ENCODE measurements at regions not wholly inside any gene's neighbourhood (a gene's known extent, or its start where the extent isn't known, plus 50 kb on each side); places are given as distances from the start of the nearest gene placed in this dataset.

DNA sequence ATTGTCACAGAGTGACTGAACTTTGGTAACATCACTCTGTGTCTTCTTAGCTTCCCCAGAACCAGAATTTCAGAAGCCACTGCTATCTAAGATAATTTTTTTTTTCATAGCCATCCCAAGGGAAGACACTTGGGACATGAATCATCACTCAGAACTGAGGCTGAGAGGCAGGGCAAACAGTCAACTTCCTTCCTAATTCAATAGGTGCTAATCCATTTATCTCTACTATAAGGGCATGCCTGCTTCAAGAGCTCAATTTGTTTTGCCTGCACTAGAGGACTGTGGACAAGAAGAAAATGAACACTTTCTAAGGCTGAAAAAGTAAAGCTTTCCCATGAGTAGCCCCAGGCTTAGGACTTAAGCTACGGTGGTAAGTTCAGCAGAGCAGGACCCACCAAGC lies 56.7 kb upstream of the MYRIP start:
- H3K4me1 ChIP-seq (replicated peaks in 1 of 2; ENCODE audit: control insufficient read depth in 2 of 2, insufficient read depth in 2 of 2, low read length in 2 of 2): no peaks in the 10 kb centered on the region; a peak in 2 of 5 replicates
- ATAC-seq (no peak), FAIRE-seq (no peak), DNase-seq (ENCODE audit: extremely low read depth in 1 of 4, low spot score in 3 of 4) (no peak)
- H3K79me2 ChIP-seq (ENCODE audit: control insufficient read depth, insufficient read depth, low read length): no peaks in the 10 kb centered on the region
- intact Hi-C loops (cut with micrococcal nuclease) (no loop called here), in situ Hi-C loops (cut with MboI) (no loop called here)
- no peak overlapping the region for H3K4me3 ChIP-seq
- no peaks in the 10 kb centered on the region for H4K20me1 ChIP-seq (replicated peaks; ENCODE audit: control insufficient read depth, insufficient read depth, low read length)
- H3K27me3 ChIP-seq (ENCODE audit: control insufficient read depth in 2 of 2, insufficient read depth in 2 of 2, low read length in 2 of 2): no peaks in the 10 kb centered on the region
- WGBS (ENCODE audit: insufficient coverage, low coverage, missing lambda C conversion rate): 7% methylated on average over 1 of the region's 1 CpG
- CTCF ChIA-PET (ENCODE audit: low intra/inter-chr PET ratio): no interaction called here
- TF ChIP-seq, protein P1, sequence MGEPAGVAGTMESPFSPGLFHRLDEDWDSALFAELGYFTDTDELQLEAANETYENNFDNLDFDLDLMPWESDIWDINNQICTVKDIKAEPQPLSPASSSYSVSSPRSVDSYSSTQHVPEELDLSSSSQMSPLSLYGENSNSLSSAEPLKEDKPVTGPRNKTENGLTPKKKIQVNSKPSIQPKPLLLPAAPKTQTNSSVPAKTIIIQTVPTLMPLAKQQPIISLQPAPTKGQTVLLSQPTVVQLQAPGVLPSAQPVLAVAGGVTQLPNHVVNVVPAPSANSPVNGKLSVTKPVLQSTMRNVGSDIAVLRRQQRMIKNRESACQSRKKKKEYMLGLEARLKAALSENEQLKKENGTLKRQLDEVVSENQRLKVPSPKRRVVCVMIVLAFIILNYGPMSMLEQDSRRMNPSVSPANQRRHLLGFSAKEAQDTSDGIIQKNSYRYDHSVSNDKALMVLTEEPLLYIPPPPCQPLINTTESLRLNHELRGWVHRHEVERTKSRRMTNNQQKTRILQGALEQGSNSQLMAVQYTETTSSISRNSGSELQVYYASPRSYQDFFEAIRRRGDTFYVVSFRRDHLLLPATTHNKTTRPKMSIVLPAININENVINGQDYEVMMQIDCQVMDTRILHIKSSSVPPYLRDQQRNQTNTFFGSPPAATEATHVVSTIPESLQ (CRISPR knock-in tag; IDR thresholded peaks at IDR 0.05): no peak
- no peak for TF ChIP-seq ZNF253 (CRISPR knock-in tag; conservative IDR thresholded peaks at IDR 0.05)
- no peak for TF ChIP-seq RCOR1 (IDR thresholded peaks at IDR 0.05; ENCODE audit: borderline replicate concordance in 1 of 2, low read depth in 2 of 2, low read length in 2 of 2)
- BruUV-seq (replicated peaks): no TSS peak
- no peaks in the 10 kb centered on the region for H3K36me3 ChIP-seq (ENCODE audit: control insufficient read depth, insufficient read depth, low read length)
- H2AFZ ChIP-seq (ENCODE audit: low read depth, low read length): no peak overlapping the region
- no peak overlapping the region for H3K9ac ChIP-seq (ENCODE audit: insufficient read depth in 1 of 2, low read depth in 2 of 2, low read length in 2 of 2)
- no peaks in the 10 kb centered on the region for H3K9me1 ChIP-seq (ENCODE audit: control insufficient read depth, insufficient read depth, low read length)
- H3K4me2 ChIP-seq (ENCODE audit: insufficient read depth, low read length): no peak overlapping the region
- POLR2A ChIA-PET: interaction anchor here (1.0 to 1.5 kb wide), 2 partner anchors 10 to 13 kb away, joined by 5 to 8 read pairs; no protein-coding TSS in a partner anchor
- H3K9me3 ChIP-seq (replicated peaks; ENCODE audit: control insufficient read depth, insufficient read depth, low read depth, low read length): no peaks in the 10 kb centered on the region
- H3K27ac ChIP-seq (ENCODE audit: extremely low read depth, low read depth, low read length): no peak overlapping the region

DNA sequence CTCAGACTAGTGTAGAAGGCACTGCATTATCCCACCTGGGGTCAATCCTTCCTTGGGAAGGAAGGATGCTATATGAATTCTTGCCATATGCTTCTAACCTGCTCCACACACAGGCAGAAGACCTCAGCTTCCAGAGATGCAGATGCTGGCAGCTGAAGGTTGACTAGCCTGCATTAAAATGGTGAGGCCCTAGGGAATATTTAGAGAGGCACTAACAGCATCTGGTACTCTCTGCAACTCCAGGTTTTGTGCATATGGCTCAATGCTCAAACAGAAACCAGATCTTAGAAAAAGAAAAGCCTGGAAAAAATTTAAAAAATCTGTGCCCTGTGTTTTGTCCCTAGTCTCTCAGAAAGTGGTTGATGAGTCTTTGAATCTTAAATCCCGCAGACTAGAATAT lies 56.0 kb upstream of the MYRIP start:
- DNase-seq (ENCODE audit: extremely low read depth in 1 of 4, low spot score in 3 of 4) (no peak), FAIRE-seq (no peak), ATAC-seq (no peak)
- ChIA-PET CTCF (ENCODE audit: low intra/inter-chr PET ratio) (no interaction called here), POLR2A (interaction anchor here (1.5 kb wide), 1 partner anchor 13 kb away, joined by 5 read pairs; no protein-coding TSS in a partner anchor)
- BruUV-seq (replicated peaks): no TSS peak
- Histone ChIP-seq H3K9me1 (ENCODE audit: control insufficient read depth, insufficient read depth, low read length) (no peaks in the 10 kb centered on the region), H3K4me3 (no peak overlapping the region), H3K4me1 (replicated peaks in 1 of 2; ENCODE audit: control insufficient read depth in 2 of 2, insufficient read depth in 2 of 2, low read length in 2 of 2) (no peaks in the 10 kb centered on the region; a peak in 2 of 5 replicates), H3K27ac (ENCODE audit: extremely low read depth, low read depth, low read length) (no peak overlapping the region), H2AFZ (ENCODE audit: low read depth, low read length) (no peak overlapping the region), H4K20me1 (replicated peaks; ENCODE audit: control insufficient read depth, insufficient read depth, low read length) (no peaks in the 10 kb centered on the region), H3K9me3 (replicated peaks; ENCODE audit: control insufficient read depth, insufficient read depth, low read depth, low read length) (no peaks in the 10 kb centered on the region), H3K27me3 (ENCODE audit: control insufficient read depth in 2 of 2, insufficient read depth in 2 of 2, low read length in 2 of 2) (no peaks in the 10 kb centered on the region), H3K79me2 (ENCODE audit: control insufficient read depth, insufficient read depth, low read length) (no peaks in the 10 kb centered on the region), H3K4me2 (ENCODE audit: insufficient read depth, low read length) (no peak overlapping the region), H3K36me3 (ENCODE audit: control insufficient read depth, insufficient read depth, low read length) (no peaks in the 10 kb centered on the region), H3K9ac (ENCODE audit: insufficient read depth in 1 of 2, low read depth in 2 of 2, low read length in 2 of 2) (no peak overlapping the region)
- in situ Hi-C loops (cut with MboI): no loop called here
- intact Hi-C loops (cut with micrococcal nuclease): no loop called here
- 0% methylated on average over 1 of the region's 1 CpG for WGBS (ENCODE audit: insufficient coverage, low coverage, missing lambda C conversion rate)
- TF ChIP-seq RNF2 (IDR thresholded peaks at IDR 0.05) (no peak), SMARCA4 (IDR thresholded peaks at IDR 0.05) (no peak), BDP1 (IDR thresholded peaks at IDR 0.05; ENCODE audit: insufficient read depth, insufficient read length) (no peak), ZNF408 (CRISPR knock-in tag; IDR thresholded peaks at IDR 0.05; ENCODE audit: low read depth) (no peak), HDAC3 (IDR thresholded peaks at IDR 0.05; ENCODE audit: borderline replicate concordance, partially characterized antibody) (no peak)
- TF ChIP-seq, protein P2, sequence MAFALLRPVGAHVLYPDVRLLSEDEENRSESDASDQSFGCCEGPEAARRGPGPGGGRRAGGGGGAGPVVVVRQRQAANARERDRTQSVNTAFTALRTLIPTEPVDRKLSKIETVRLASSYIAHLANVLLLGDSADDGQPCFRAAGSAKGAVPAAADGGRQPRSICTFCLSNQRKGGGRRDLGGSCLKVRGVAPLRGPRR (CRISPR knock-in tag; IDR thresholded peaks at IDR 0.05): no peak
- TF ChIP-seq, protein P3, sequence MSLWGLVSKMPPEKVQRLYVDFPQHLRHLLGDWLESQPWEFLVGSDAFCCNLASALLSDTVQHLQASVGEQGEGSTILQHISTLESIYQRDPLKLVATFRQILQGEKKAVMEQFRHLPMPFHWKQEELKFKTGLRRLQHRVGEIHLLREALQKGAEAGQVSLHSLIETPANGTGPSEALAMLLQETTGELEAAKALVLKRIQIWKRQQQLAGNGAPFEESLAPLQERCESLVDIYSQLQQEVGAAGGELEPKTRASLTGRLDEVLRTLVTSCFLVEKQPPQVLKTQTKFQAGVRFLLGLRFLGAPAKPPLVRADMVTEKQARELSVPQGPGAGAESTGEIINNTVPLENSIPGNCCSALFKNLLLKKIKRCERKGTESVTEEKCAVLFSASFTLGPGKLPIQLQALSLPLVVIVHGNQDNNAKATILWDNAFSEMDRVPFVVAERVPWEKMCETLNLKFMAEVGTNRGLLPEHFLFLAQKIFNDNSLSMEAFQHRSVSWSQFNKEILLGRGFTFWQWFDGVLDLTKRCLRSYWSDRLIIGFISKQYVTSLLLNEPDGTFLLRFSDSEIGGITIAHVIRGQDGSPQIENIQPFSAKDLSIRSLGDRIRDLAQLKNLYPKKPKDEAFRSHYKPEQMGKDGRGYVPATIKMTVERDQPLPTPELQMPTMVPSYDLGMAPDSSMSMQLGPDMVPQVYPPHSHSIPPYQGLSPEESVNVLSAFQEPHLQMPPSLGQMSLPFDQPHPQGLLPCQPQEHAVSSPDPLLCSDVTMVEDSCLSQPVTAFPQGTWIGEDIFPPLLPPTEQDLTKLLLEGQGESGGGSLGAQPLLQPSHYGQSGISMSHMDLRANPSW (CRISPR knock-in tag; IDR thresholded peaks at IDR 0.05): no peak

All from K562 (cell line).